Smooth muscle cell (in vitro differentiated cells): ENCODE measurements at regions not wholly inside any gene's neighbourhood (a gene's known extent, or its start where the extent isn't known, plus 50 kb on each side); places are given as distances from the start of the nearest gene placed in this dataset.

Source experiments
- DNase-seq: peaks from one replicate; lab custom pipeline; 2025; ENCODE audit not compliant: unreplicated experiment; lab: John Stamatoyannopoulos, UW
- H2AFZ ChIP-seq: fragments of 200-600 bp; sonication (generic); 2 replicates; pipeline ENCODE4 v1.6.0; 2016; ENCODE audit warnings: antibody characterized with exemption, low read depth, mild to moderate bottlenecking
- H3F3A ChIP-seq: fragments of 200-600 bp; sonication (generic); 2 replicates; pipeline ENCODE4 v1.6.0; 2017; ENCODE audit warnings: antibody characterized with exemption, low read depth
- H3K27ac ChIP-seq: fragments of 200-600 bp; sonication (generic); 2 replicates; pipeline ENCODE4 v1.5.1; 2016; ENCODE audit warnings: low read depth, mild to moderate bottlenecking
- H3K27me3 ChIP-seq: fragments of 200-600 bp; sonication (generic); 2 replicates; pipeline ENCODE4 v1.6.1; 2016; ENCODE audit warnings: low read depth, mild to moderate bottlenecking
- H3K36me3 ChIP-seq: fragments of 200-600 bp; sonication (generic); 2 replicates; pipeline ENCODE4 v1.5.1; 2016; ENCODE audit warnings: low read depth
- H3K4me1 ChIP-seq: fragments of 200-600 bp; sonication (generic); 2 replicates; pipeline ENCODE4 v1.5.1; 2016; ENCODE audit warnings: low read depth
- H3K4me2 ChIP-seq: fragments of 200-600 bp; sonication (generic); 2 replicates; pipeline ENCODE4 v1.6.0; 2016; ENCODE audit warnings: mild to moderate bottlenecking
- H3K4me3 ChIP-seq: fragments of 200-600 bp; sonication (generic); 2 replicates; pipeline ENCODE4 v1.5.1; 2016; ENCODE audit warnings: mild to moderate bottlenecking
- H3K79me2 ChIP-seq: fragments of 200-600 bp; sonication (generic); 2 replicates; pipeline ENCODE4 v1.6.0; 2016; ENCODE audit warnings: low read depth, mild to moderate bottlenecking
- H3K9ac ChIP-seq: fragments of 200-600 bp; sonication (generic); 2 replicates; pipeline ENCODE4 v1.6.0; 2016; ENCODE audit warnings: low read depth
- H3K9me3 ChIP-seq: fragments of 200-600 bp; sonication (generic); replicated peaks from 2 replicates; pipeline ENCODE4 v1.5.1; 2016; ENCODE audit warnings: low read depth
- H4K20me1 ChIP-seq: fragments of 200-600 bp; sonication (generic); 2 replicates; pipeline ENCODE4 v1.6.0; 2016; ENCODE audit warnings: low read depth
- CTCF ChIP-seq: fragments of 200-600 bp; sonication (generic); IDR thresholded peaks from 2 replicates; pipeline ENCODE4 v1.5.1; 2017; ENCODE audit warnings: borderline replicate concordance, mild to moderate bottlenecking, antibody characterized with exemption; ENCODE audit not compliant: insufficient read depth, poor library complexity, severe bottlenecking
- WGBS: methylation state at CpG from one replicate; pipeline ENCODE4 v1.1.7; 2016; ENCODE audit warnings: low lambda C conversion rate; 5-methylcytosine and 5-hydroxymethylcytosine counted together

DNA sequence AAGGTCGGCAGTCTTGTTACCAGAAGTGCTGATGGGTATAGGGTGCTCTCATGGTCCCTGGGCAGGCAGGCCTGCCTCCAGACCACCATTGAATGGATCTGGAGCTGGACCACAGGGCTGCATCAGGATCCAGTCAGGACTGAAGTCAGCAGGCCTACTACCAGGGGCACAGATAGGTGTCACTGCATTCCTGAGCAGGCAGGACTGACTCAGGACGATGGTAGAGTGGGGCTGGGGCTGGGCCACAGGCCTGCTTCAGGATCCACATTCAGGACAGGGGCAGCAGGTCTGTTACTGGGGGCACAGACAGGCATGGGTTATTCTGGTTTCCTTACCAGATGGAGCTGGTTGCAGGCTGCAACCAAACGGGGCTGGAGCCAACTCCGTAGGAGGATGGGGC, 51.4 kb upstream of the MAP3K4 start:
- H3K4me1 ChIP-seq: no peaks in the 10 kb centered on the region
- no peaks in the 10 kb centered on the region for H3K9me3 ChIP-seq
- H3K27ac ChIP-seq: no peak overlapping the region
- H3K36me3 ChIP-seq: no peaks in the 10 kb centered on the region
- H3K4me2 ChIP-seq: no peak overlapping the region
- WGBS: 97% methylated on average over 4 of the region's 4 CpGs
- no peaks in the 10 kb centered on the region for H3K79me2 ChIP-seq
- H3F3A ChIP-seq: no peaks in the 10 kb centered on the region
- no peak overlapping the region for H3K4me3 ChIP-seq
- no peak overlapping the region for H3K9ac ChIP-seq
- H2AFZ ChIP-seq: no peak overlapping the region
- no peak for TF ChIP-seq CTCF
- H4K20me1 ChIP-seq: no peaks in the 10 kb centered on the region
- DNase-seq: no peak
- H3K27me3 ChIP-seq: no peaks in the 10 kb centered on the region
